Stomach (tissue), 8 donors: ENCODE measurements at regions not wholly inside any gene's neighbourhood (a gene's known extent, or its start where the extent isn't known, plus 50 kb on each side); places are given as distances from the start of the nearest gene placed in this dataset.
A peak's percentile ranks its signal among the peaks of the same experiment; 100 is the strongest.

Source experiments
- DNase-seq, 2 donors: peaks; one replicate each; pipeline versions ENCODE4 v3.0.0 to v3.0.0-alpha.2; 2013 to 2019
- H3K27ac ChIP-seq, 5 donors: fragments of 200-600 bp in 4 of 5; sonication (generic) in 4 of 5; one replicate each; pipeline ENCODE4 v1.5.1; 2013 to 2019; ENCODE audit warnings: mild to moderate bottlenecking in 1 of 5, moderate library complexity in 1 of 5
- H3K27me3 ChIP-seq, 3 donors: fragments of 200-600 bp; sonication (generic); one replicate each; pipeline ENCODE4 v1.5.1; 2017 to 2019; ENCODE audit warnings: mixed run types in 1 of 3
- H3K36me3 ChIP-seq, 4 donors: fragments of 200-600 bp; sonication (generic); 1 replicate in 3 of 4; 2 replicates in 1 of 4; pipeline ENCODE4 v1.5.1; 2016 to 2019
- H3K4me1 ChIP-seq, 4 donors: fragments of 200-600 bp; sonication (generic); one replicate each; pipeline ENCODE4 v1.5.1; 2016 to 2019
- H3K4me3 ChIP-seq, 4 donors: fragments of 200-600 bp; sonication (generic) in 3 of 4; one replicate each; pipeline ENCODE4 v1.5.1; 2016 to 2019; ENCODE audit warnings: mild to moderate bottlenecking in 1 of 4
- H3K9me3 ChIP-seq, 4 donors: fragments of 200-600 bp; sonication (generic); one replicate each; pipeline ENCODE4 v1.5.1; 2016 to 2019
- EP300 ChIP-seq: sonication (generic); formaldehyde crosslinking; IDR thresholded peaks from one replicate; pipeline ENCODE4 v1.6.1; 2017; ENCODE audit warnings: antibody characterized with exemption
- POLR2A ChIP-seq, 4 donors: fragments of 450-650 bp; IDR thresholded peaks; one replicate each; pipeline ENCODE4 v1.6.1; 2016; ENCODE audit warnings: antibody characterized with exemption in 4 of 4, control low read depth in 2 of 4, mild to moderate bottlenecking in 1 of 4, moderate library complexity in 1 of 4
- POLR2AphosphoS5 ChIP-seq, 3 donors: sonication (generic); formaldehyde crosslinking; IDR thresholded peaks; one replicate each; pipeline ENCODE4 v1.6.1; 2016; ENCODE audit warnings: antibody characterized with exemption in 3 of 3
- WGBS, 5 donors: extraction: QIAGEN DNeasy Blood & Tissue Kit in 3 of 5; methylation state at CpG; one replicate each; pipeline versions ENCODE4 v1.1.5 to v1.1.7; 2013 to 2018; 5-methylcytosine and 5-hydroxymethylcytosine counted together
- intact Hi-C: fragments of 100-400 bp; cut with DNase I; formaldehyde crosslinking; loops from one replicate; pipeline ENCODE4 v1.15.1; 2023; ENCODE audit warnings: low total_unique reads
- TF ChIP-seq, protein P1 (sequence below), 7 experiments: fragments of 450-650 bp in 4 of 7; fragments of 200-600 bp in 3 of 7; sonication (generic) in 3 of 7; IDR thresholded peaks; one replicate each; pipeline ENCODE4 v1.5.1; 2016 to 2019; ENCODE audit warnings: antibody characterized with exemption in 7 of 7, control low read depth in 2 of 7, mild to moderate bottlenecking in 1 of 7
- donor health status: healthy with polysubstance abuse.
- donor health status: Bipolar disorder and iron deficiency.
- donor health status: healthy.

- intact Hi-C loops: no loop called here
- H3K27me3 ChIP-seq: no peaks in the 10 kb centered on the region
- peak in 1 of 2 donors; percentile 74 for DNase-seq
These were observed 295.0 kb downstream of the NR4A2 start for GRCh38 chr2:156037482-156037881.

GRCh38 chr2:156031121-156031520 lies 301.4 kb downstream of the NR4A2 start:
- H3K27ac ChIP-seq: no peak overlapping the region
- H3K9me3 ChIP-seq: no peaks in the 10 kb centered on the region
- no peaks in the 10 kb centered on the region for H3K27me3 ChIP-seq
- H3K36me3 ChIP-seq: no peaks in the 10 kb centered on the region
- no peak for DNase-seq
- intact Hi-C loops: no loop called here
- TF ChIP-seq POLR2A (IDR thresholded peaks at IDR 0.05) (no peak), EP300 (no peak), POLR2AphosphoS5 (IDR thresholded peaks at IDR 0.05) (no peak)
- TF ChIP-seq, protein P1, sequence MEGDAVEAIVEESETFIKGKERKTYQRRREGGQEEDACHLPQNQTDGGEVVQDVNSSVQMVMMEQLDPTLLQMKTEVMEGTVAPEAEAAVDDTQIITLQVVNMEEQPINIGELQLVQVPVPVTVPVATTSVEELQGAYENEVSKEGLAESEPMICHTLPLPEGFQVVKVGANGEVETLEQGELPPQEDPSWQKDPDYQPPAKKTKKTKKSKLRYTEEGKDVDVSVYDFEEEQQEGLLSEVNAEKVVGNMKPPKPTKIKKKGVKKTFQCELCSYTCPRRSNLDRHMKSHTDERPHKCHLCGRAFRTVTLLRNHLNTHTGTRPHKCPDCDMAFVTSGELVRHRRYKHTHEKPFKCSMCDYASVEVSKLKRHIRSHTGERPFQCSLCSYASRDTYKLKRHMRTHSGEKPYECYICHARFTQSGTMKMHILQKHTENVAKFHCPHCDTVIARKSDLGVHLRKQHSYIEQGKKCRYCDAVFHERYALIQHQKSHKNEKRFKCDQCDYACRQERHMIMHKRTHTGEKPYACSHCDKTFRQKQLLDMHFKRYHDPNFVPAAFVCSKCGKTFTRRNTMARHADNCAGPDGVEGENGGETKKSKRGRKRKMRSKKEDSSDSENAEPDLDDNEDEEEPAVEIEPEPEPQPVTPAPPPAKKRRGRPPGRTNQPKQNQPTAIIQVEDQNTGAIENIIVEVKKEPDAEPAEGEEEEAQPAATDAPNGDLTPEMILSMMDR (IDR thresholded peaks at IDR 0.05): no peak
- no peak overlapping the region for H3K4me3 ChIP-seq
- H3K4me1 ChIP-seq: no peaks in the 10 kb centered on the region
- WGBS, 5 donors: 87 to 96% (median 92%) methylated on average over 3 of the region's 3 CpGs

More at GRCh38 chr2:156037482-156037881, 295.0 kb downstream of the NR4A2 start:
- Histone ChIP-seq H3K27ac (peak overlapping the region in 3 of 5 donors; percentile 46 to 52 (median 50)), H3K4me1 (no peaks in the 10 kb centered on the region), H3K9me3 (no peaks in the 10 kb centered on the region), H3K4me3 (no peak overlapping the region), H3K36me3 (no peaks in the 10 kb centered on the region)
- WGBS, 5 donors: 33 to 79% (median 71%) methylated on average over 1 of the region's 1 CpG
- peak in 1 of 3 donors; percentile 39 for TF ChIP-seq POLR2AphosphoS5 (IDR thresholded peaks at IDR 0.05)
- TF ChIP-seq POLR2A (IDR thresholded peaks at IDR 0.05): no peak

DNA sequence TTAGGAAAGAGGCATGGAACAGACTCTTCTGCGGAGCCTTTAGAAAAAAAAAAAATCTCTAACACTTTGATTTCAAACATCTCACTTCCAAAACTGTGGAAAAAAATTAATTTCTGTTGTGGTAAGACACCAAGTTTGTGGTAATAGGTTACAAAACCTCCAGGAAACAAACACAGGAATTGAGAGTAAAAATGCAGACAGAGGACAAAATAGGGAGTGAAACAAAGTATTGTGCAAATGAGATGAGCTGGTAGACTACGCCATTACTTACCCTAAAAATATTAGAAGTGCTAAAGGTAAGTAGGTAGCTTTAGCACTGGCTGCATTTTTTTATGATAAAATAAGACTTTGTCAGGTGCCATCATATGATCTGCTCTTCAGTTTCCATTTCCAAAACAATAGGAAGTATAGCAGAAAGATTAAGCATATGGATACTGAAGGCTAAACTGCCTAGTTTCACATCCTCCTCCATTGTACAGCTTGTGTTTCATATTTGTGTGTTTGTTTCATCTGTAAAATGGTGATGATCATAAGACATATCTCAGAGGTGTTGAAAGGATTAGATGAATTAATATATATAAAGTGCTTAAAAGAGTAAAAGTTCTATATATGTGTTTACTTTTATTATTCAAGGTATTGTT lies 309.2 kb downstream of the NR4A2 start:
- 87 to 97% (median 93%) methylated on average over 2 of the region's 2 CpGs for WGBS, 5 donors
- TF ChIP-seq POLR2AphosphoS5 (IDR thresholded peaks at IDR 0.05) (no peak), POLR2A (IDR thresholded peaks at IDR 0.05) (no peak), EP300 (no peak)
- H3K27me3 ChIP-seq: no peaks in the 10 kb centered on the region
- H3K27ac ChIP-seq: no peak overlapping the region
- no peak for DNase-seq
- no peak overlapping the region for H3K4me3 ChIP-seq
- intact Hi-C loops: no loop called here
- H3K4me1 ChIP-seq: peaks cover 0 to 11% (median 5%) of the 10 kb centered on the region in 4 donors
- no peaks in the 10 kb centered on the region for H3K36me3 ChIP-seq
- no peaks in the 10 kb centered on the region for H3K9me3 ChIP-seq

- WGBS, 5 donors: 29 to 42% (median 36%) methylated on average over 3 of the region's 3 CpGs
- Histone ChIP-seq H3K36me3 (no peaks in the 10 kb centered on the region), H3K27ac (peak overlapping the region; percentile 46 to 68 (median 61)), H3K27me3 (no peaks in the 10 kb centered on the region), H3K4me1 (peaks cover 0 to 11% (median 5%) of the 10 kb centered on the region in 4 donors), H3K9me3 (no peaks in the 10 kb centered on the region), H3K4me3 (no peak overlapping the region)
- intact Hi-C loops: no loop called here
- peak in 1 of 3 donors; percentile 44 for TF ChIP-seq POLR2AphosphoS5 (IDR thresholded peaks at IDR 0.05)
- TF ChIP-seq, protein P1 (IDR thresholded peaks at IDR 0.05): no peak
- DNase-seq: peak; percentile 26 to 47
These were observed 311.1 kb downstream of the NR4A2 start for GRCh38 chr2:156021146-156022040.

GRCh38 chr2:156019341-156019740 lies 313.2 kb downstream of the NR4A2 start:
- no peak for DNase-seq
- WGBS, 5 donors: 87 to 98% (median 93%) methylated on average over 2 of the region's 2 CpGs
- TF ChIP-seq, protein P1 (IDR thresholded peaks at IDR 0.05): no peak
- Histone ChIP-seq H3K4me3 (no peak overlapping the region), H3K27ac (no peak overlapping the region), H3K27me3 (no peaks in the 10 kb centered on the region), H3K4me1 (peaks cover 0 to 11% (median 5%) of the 10 kb centered on the region in 4 donors), H3K36me3 (no peaks in the 10 kb centered on the region), H3K9me3 (no peaks in the 10 kb centered on the region)
- intact Hi-C loops: no loop called here
